ENCODE measurements at regions not wholly inside any gene's neighbourhood (a gene's known extent, or its start where the extent isn't known, plus 50 kb on each side); places are given as distances from the start of the nearest gene placed in this dataset.

DNA sequence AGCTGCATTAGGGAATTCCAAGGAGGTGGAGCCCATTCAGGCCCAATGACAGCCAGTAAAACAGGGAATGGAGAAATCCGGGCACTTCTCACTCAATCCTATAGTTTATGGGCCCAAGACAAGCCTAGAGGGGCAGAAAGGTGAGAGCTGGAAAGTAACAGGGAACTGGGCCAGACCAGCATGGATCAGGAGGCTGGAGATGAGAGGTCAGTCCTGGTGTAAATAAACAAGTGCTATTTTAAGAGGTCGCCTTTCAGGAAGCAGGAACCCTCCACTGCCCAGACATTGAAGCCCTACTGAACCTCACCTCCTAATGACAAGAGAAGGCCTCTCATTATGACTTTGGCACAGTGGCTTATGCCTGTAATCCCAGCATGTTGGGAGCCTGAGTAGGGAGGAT lies 57.2 kb upstream of the TGM3 start:
- Histone ChIP-seq H4K20me1 (ENCODE audit: control insufficient read depth, extremely low read depth, insufficient read depth, low read length) (no peaks in the 10 kb centered on the region), H3K27me3 (ENCODE audit: control insufficient read depth, extremely low read depth, insufficient read depth, low read length) (no peaks in the 10 kb centered on the region), H3K27ac (ENCODE audit: control insufficient read depth, insufficient read depth, low read length) (no peak overlapping the region), H3K9ac (ENCODE audit: control insufficient read depth, extremely low read depth, insufficient read depth, low read length) (no peak overlapping the region), H3K9me1 (ENCODE audit: control insufficient read depth, extremely low read depth, insufficient read depth, low read length) (no peaks in the 10 kb centered on the region), H3K79me2 (ENCODE audit: control insufficient read depth, insufficient read depth, low read length) (no peaks in the 10 kb centered on the region), H3K9me3 (ENCODE audit: control insufficient read depth, low read depth, low read length) (no peaks in the 10 kb centered on the region), H2AFZ (ENCODE audit: control insufficient read depth, low read length) (no peak overlapping the region), H3K4me2 (ENCODE audit: control insufficient read depth, extremely low read depth, insufficient read depth, low read depth, low read length) (no peak overlapping the region), H3K4me3 (ENCODE audit: control insufficient read depth in 2 of 3, extremely low read depth in 1 of 3, insufficient read depth in 2 of 3, low read depth in 1 of 3, low read length in 3 of 3) (no peak overlapping the region), H3K4me1 (ENCODE audit: control insufficient read depth, extremely low read depth, insufficient read depth, low read length) (peaks cover 16% of the 10 kb centered on the region), H3K36me3 (ENCODE audit: control insufficient read depth in 2 of 2, extremely low read depth in 1 of 2, insufficient read depth in 2 of 2, low read length in 2 of 2) (no peaks in the 10 kb centered on the region)
- no peak for FAIRE-seq
- dilution Hi-C loops (cut with MboI; ENCODE audit: extremely low pct_ligation_motif_present, low sequenced_read_pairs): no loop called here
- TF ChIP-seq, protein P1, sequence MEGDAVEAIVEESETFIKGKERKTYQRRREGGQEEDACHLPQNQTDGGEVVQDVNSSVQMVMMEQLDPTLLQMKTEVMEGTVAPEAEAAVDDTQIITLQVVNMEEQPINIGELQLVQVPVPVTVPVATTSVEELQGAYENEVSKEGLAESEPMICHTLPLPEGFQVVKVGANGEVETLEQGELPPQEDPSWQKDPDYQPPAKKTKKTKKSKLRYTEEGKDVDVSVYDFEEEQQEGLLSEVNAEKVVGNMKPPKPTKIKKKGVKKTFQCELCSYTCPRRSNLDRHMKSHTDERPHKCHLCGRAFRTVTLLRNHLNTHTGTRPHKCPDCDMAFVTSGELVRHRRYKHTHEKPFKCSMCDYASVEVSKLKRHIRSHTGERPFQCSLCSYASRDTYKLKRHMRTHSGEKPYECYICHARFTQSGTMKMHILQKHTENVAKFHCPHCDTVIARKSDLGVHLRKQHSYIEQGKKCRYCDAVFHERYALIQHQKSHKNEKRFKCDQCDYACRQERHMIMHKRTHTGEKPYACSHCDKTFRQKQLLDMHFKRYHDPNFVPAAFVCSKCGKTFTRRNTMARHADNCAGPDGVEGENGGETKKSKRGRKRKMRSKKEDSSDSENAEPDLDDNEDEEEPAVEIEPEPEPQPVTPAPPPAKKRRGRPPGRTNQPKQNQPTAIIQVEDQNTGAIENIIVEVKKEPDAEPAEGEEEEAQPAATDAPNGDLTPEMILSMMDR (optimal IDR thresholded peaks at IDR 0.05 in 1 of 3, IDR thresholded peaks at IDR 0.05 in 1 of 3, conservative IDR thresholded peaks at IDR 0.05 in 1 of 3; ENCODE audit: extremely low read depth in 1 of 3, insufficient read depth in 2 of 3, low read length in 3 of 3): no peak
- DNase-seq (ENCODE audit: low read depth, low spot score): no peak

DNA sequence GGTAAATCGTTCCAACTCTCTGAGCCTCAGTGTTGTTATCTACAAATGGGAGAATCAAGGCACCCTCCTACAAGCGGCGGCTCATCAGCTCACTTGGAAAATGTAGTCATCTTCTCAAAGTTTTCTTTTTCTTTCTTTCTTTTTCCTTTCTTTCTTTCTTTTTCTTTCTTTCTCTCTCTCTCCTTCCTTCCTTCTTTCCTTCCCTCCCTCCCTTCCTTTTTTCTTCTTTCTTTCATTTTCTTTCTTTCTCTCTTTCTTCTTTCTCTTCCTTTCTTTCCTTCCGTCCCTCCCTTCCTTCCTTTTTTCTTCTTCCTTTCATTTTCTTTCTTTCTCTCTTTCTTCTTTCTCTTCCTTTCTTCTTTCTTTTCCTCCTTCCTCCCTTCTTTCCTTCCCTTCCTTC lies 55.0 kb upstream of the TGM3 start:
- H4K20me1 ChIP-seq (ENCODE audit: control insufficient read depth, extremely low read depth, insufficient read depth, low read length): no peaks in the 10 kb centered on the region
- H3K4me3 ChIP-seq (ENCODE audit: control insufficient read depth in 2 of 3, extremely low read depth in 1 of 3, insufficient read depth in 2 of 3, low read depth in 1 of 3, low read length in 3 of 3): no peak overlapping the region
- no peak overlapping the region for H3K9ac ChIP-seq (ENCODE audit: control insufficient read depth, extremely low read depth, insufficient read depth, low read length)
- H2AFZ ChIP-seq (ENCODE audit: control insufficient read depth, low read length): no peak overlapping the region
- H3K27ac ChIP-seq (ENCODE audit: control insufficient read depth, insufficient read depth, low read length): no peak overlapping the region
- H3K27me3 ChIP-seq (ENCODE audit: control insufficient read depth, extremely low read depth, insufficient read depth, low read length): peaks cover 9% of the 10 kb centered on the region
- H3K4me2 ChIP-seq (ENCODE audit: control insufficient read depth, extremely low read depth, insufficient read depth, low read depth, low read length): no peak overlapping the region
- FAIRE-seq (no peak), DNase-seq (ENCODE audit: low read depth, low spot score) (no peak)
- TF ChIP-seq EZH2 (IDR thresholded peaks at IDR 0.05; ENCODE audit: low read length): no peak
- TF ChIP-seq, protein P1 (optimal IDR thresholded peaks at IDR 0.05 in 1 of 3, IDR thresholded peaks at IDR 0.05 in 1 of 3, conservative IDR thresholded peaks at IDR 0.05 in 1 of 3; ENCODE audit: extremely low read depth in 1 of 3, insufficient read depth in 2 of 3, low read length in 3 of 3): no peak
- peaks cover 16% of the 10 kb centered on the region for H3K4me1 ChIP-seq (ENCODE audit: control insufficient read depth, extremely low read depth, insufficient read depth, low read length)
- H3K9me1 ChIP-seq (ENCODE audit: control insufficient read depth, extremely low read depth, insufficient read depth, low read length): no peaks in the 10 kb centered on the region
- H3K36me3 ChIP-seq (ENCODE audit: control insufficient read depth in 2 of 2, extremely low read depth in 1 of 2, insufficient read depth in 2 of 2, low read length in 2 of 2): no peaks in the 10 kb centered on the region
- dilution Hi-C loops (cut with MboI; ENCODE audit: extremely low pct_ligation_motif_present, low sequenced_read_pairs): no loop called here
- H3K9me3 ChIP-seq (ENCODE audit: control insufficient read depth, low read depth, low read length): no peaks in the 10 kb centered on the region
- no peaks in the 10 kb centered on the region for H3K79me2 ChIP-seq (ENCODE audit: control insufficient read depth, insufficient read depth, low read length)

Measured in keratinocyte (primary cell).